ENCODE measurements at regions not wholly inside any gene's neighbourhood (a gene's known extent, or its start where the extent isn't known, plus 50 kb on each side); places are given as distances from the start of the nearest gene placed in this dataset.
A peak's percentile ranks its signal among the peaks of the same experiment; 100 is the strongest.

GRCh38 chr12:107454109-107454830 is 231.3 kb upstream of the PWP1 start:
- Histone ChIP-seq H3K4me1 (ENCODE audit: control extremely low read depth in 1 of 4, control insufficient read depth in 4 of 4, insufficient read depth in 4 of 4, low read length in 3 of 4) (no peaks in the 10 kb centered on the region), H3K27ac (ENCODE audit: insufficient read depth in 1 of 2, low read depth in 1 of 2, low read length in 2 of 2, poor library complexity in 1 of 2, severe bottlenecking in 2 of 2) (no peak overlapping the region), H3K27me3 (replicated peaks in 2 of 5; ENCODE audit: control insufficient read depth in 4 of 5, insufficient read depth in 5 of 5, low read length in 4 of 5) (no peaks in the 10 kb centered on the region), H3K4me3 (ENCODE audit: control insufficient read depth in 1 of 7, extremely low read depth in 1 of 7, insufficient read depth in 4 of 7, low read depth in 2 of 7, low read length in 6 of 7) (no peak overlapping the region), H3K9me3 (ENCODE audit: control extremely low read depth in 1 of 5, control insufficient read depth in 4 of 5, insufficient read depth in 2 of 5, low read depth in 1 of 5, low read length in 4 of 5) (peaks cover 0 to 4% (median 0%) of the 10 kb centered on the region in 5 experiments), H3K36me3 (ENCODE audit: control insufficient read depth in 4 of 4, insufficient read depth in 4 of 4, low read length in 3 of 4) (no peaks in the 10 kb centered on the region)
- no peak for DNase-seq
- POLR2A ChIA-PET = interaction anchor here (1.0 kb wide), 1 partner anchor 1025 kb away, joined by 3 read pairs; no protein-coding TSS in a partner anchor
- WGBS (ENCODE audit: insufficient coverage) = 87% methylated on average over 4 of the region's 4 CpGs
- CTCF ChIA-PET = no interaction called here

DNA sequence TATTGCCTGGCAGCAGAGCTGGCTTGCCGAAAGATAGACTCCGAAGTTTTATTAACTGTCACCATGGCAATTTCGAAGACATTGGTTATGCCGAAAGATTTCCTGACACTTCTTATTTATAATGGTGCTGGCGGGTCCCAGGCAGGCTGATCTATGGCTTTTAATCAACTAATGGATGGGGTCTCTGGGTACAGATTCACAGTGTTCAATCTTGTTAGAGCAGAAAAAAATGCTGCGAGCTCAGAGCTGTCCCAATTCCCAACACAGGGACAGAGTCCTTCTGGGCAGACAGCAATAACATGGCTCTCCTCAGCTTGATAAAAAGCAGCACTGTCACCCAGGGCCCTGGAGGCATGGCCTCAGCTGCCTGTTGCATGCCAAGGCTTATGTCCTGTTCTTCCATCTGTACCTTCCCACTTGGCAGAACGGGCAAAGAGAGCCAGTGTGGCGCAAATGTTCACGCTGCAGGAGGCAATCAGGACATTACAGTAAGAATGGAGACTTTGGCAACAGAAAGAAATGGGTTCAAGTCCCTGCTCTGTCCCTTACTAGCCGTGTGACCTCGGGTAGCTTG is 228.2 kb upstream of the PWP1 start:
- Histone ChIP-seq H3K27ac (ENCODE audit: insufficient read depth in 1 of 2, low read depth in 1 of 2, low read length in 2 of 2, poor library complexity in 1 of 2, severe bottlenecking in 2 of 2) (no peak overlapping the region), H3K36me3 (ENCODE audit: control insufficient read depth in 4 of 4, insufficient read depth in 4 of 4, low read length in 3 of 4) (no peaks in the 10 kb centered on the region), H3K27me3 (replicated peaks in 2 of 5; ENCODE audit: control insufficient read depth in 4 of 5, insufficient read depth in 5 of 5, low read length in 4 of 5) (no peaks in the 10 kb centered on the region), H3K4me1 (ENCODE audit: control extremely low read depth in 1 of 4, control insufficient read depth in 4 of 4, insufficient read depth in 4 of 4, low read length in 3 of 4) (peaks cover 0 to 7% (median 2%) of the 10 kb centered on the region in 4 experiments), H3K9me3 (ENCODE audit: control extremely low read depth in 1 of 5, control insufficient read depth in 4 of 5, insufficient read depth in 2 of 5, low read depth in 1 of 5, low read length in 4 of 5) (peaks cover 0 to 4% (median 0%) of the 10 kb centered on the region in 5 experiments), H3K4me3 (ENCODE audit: control insufficient read depth in 1 of 7, extremely low read depth in 1 of 7, insufficient read depth in 4 of 7, low read depth in 2 of 7, low read length in 6 of 7) (no peak overlapping the region)
- ChIA-PET CTCF (interaction anchor here (0.8 kb wide), 1 partner anchor 150 kb away, joined by 3 read pairs; no protein-coding TSS in a partner anchor), POLR2A (no interaction called here)
- no peak for DNase-seq
- WGBS (ENCODE audit: insufficient coverage) = over 99% methylated on average over 9 of the region's 11 CpGs

- Histone ChIP-seq H3K36me3 (ENCODE audit: control insufficient read depth in 4 of 4, insufficient read depth in 4 of 4, low read length in 3 of 4) (no peaks in the 10 kb centered on the region), H3K27ac (ENCODE audit: insufficient read depth in 1 of 2, low read depth in 1 of 2, low read length in 2 of 2, poor library complexity in 1 of 2, severe bottlenecking in 2 of 2) (no peak overlapping the region), H3K9me3 (ENCODE audit: control extremely low read depth in 1 of 5, control insufficient read depth in 4 of 5, insufficient read depth in 2 of 5, low read depth in 1 of 5, low read length in 4 of 5) (peaks cover 0 to under 1% (median 0%) of the 10 kb centered on the region in 5 experiments), H3K27me3 (replicated peaks in 2 of 5; ENCODE audit: control insufficient read depth in 4 of 5, insufficient read depth in 5 of 5, low read length in 4 of 5) (no peaks in the 10 kb centered on the region), H3K4me1 (ENCODE audit: control extremely low read depth in 1 of 4, control insufficient read depth in 4 of 4, insufficient read depth in 4 of 4, low read length in 3 of 4) (peaks cover 0 to 7% (median 2%) of the 10 kb centered on the region in 4 experiments), H3K4me3 (ENCODE audit: control insufficient read depth in 1 of 7, extremely low read depth in 1 of 7, insufficient read depth in 4 of 7, low read depth in 2 of 7, low read length in 6 of 7) (no peak overlapping the region)
- POLR2A ChIA-PET = no interaction called here
- WGBS (ENCODE audit: insufficient coverage) = 100% methylated on average over 2 of the region's 2 CpGs
- CTCF ChIA-PET = interaction anchor here (1.6 kb wide), 1 partner anchor 327 kb away, joined by 5 read pairs; no protein-coding TSS in a partner anchor
- DNase-seq = no peak
Measured at GRCh38 chr12:107458163-107458562, 227.4 kb upstream of the PWP1 start.

DNA sequence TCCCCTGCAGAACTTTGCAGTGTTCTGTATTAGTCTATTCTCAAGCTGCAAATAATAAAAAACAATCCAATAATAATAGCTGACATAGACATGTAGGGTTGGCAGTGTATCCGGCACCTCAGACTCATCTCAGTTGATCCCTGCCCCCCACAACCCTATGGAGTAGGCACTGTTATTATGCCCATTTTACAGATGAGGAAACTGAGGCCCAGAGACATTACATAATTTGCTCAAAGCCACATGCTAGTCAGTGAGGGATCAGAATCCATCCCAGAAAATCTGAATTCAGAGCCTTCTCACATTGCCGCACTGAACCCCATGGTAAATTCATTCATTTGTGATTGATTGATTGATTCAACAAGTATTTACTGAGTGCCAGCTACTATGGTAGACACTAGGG is 226.6 kb upstream of the PWP1 start:
- CTCF ChIA-PET = interaction anchor here (1.6 kb wide), 1 partner anchor 327 kb away, joined by 5 read pairs; no protein-coding TSS in a partner anchor
- no peak overlapping the region for H3K4me3 ChIP-seq (ENCODE audit: control insufficient read depth in 1 of 7, extremely low read depth in 1 of 7, insufficient read depth in 4 of 7, low read depth in 2 of 7, low read length in 6 of 7)

GRCh38 chr12:107459641-107460040 is 226.0 kb upstream of the PWP1 start:
- ChIA-PET CTCF (interaction anchor here (1.6 kb wide), 1 partner anchor 328 kb away, joined by 5 read pairs; no protein-coding TSS in a partner anchor), POLR2A (no interaction called here)
- Histone ChIP-seq H3K27ac (ENCODE audit: insufficient read depth in 1 of 2, low read depth in 1 of 2, low read length in 2 of 2, poor library complexity in 1 of 2, severe bottlenecking in 2 of 2) (no peak overlapping the region), H3K9me3 (ENCODE audit: control extremely low read depth in 1 of 5, control insufficient read depth in 4 of 5, insufficient read depth in 2 of 5, low read depth in 1 of 5, low read length in 4 of 5) (no peaks in the 10 kb centered on the region), H3K4me1 (ENCODE audit: control extremely low read depth in 1 of 4, control insufficient read depth in 4 of 4, insufficient read depth in 4 of 4, low read length in 3 of 4) (peaks cover 0 to 7% (median 2%) of the 10 kb centered on the region in 4 experiments), H3K36me3 (ENCODE audit: control insufficient read depth in 4 of 4, insufficient read depth in 4 of 4, low read length in 3 of 4) (no peaks in the 10 kb centered on the region), H3K27me3 (replicated peaks in 2 of 5; ENCODE audit: control insufficient read depth in 4 of 5, insufficient read depth in 5 of 5, low read length in 4 of 5) (no peaks in the 10 kb centered on the region), H3K4me3 (ENCODE audit: control insufficient read depth in 1 of 7, extremely low read depth in 1 of 7, insufficient read depth in 4 of 7, low read depth in 2 of 7, low read length in 6 of 7) (no peak overlapping the region)
- 88% methylated on average over 4 of the region's 7 CpGs for WGBS (ENCODE audit: insufficient coverage)
- DNase-seq = no peak

More for the DNA sequence above, 226.6 kb upstream of the PWP1 start:
- no peak overlapping the region for H3K27ac ChIP-seq (ENCODE audit: insufficient read depth in 1 of 2, low read depth in 1 of 2, low read length in 2 of 2, poor library complexity in 1 of 2, severe bottlenecking in 2 of 2)
- peaks cover 0 to 7% (median 2%) of the 10 kb centered on the region in 4 experiments for H3K4me1 ChIP-seq (ENCODE audit: control extremely low read depth in 1 of 4, control insufficient read depth in 4 of 4, insufficient read depth in 4 of 4, low read length in 3 of 4)
- no peak for DNase-seq
- no peaks in the 10 kb centered on the region for H3K9me3 ChIP-seq (ENCODE audit: control extremely low read depth in 1 of 5, control insufficient read depth in 4 of 5, insufficient read depth in 2 of 5, low read depth in 1 of 5, low read length in 4 of 5)
- POLR2A ChIA-PET = no interaction called here
- no peaks in the 10 kb centered on the region for H3K36me3 ChIP-seq (ENCODE audit: control insufficient read depth in 4 of 4, insufficient read depth in 4 of 4, low read length in 3 of 4)
- WGBS (ENCODE audit: insufficient coverage) = no CpG with 5 or more reads among the region's 2 CpGs
- no peaks in the 10 kb centered on the region for H3K27me3 ChIP-seq (replicated peaks in 2 of 5; ENCODE audit: control insufficient read depth in 4 of 5, insufficient read depth in 5 of 5, low read length in 4 of 5)

GRCh38 chr12:107461222-107461975 is 224.2 kb upstream of the PWP1 start:
- Histone ChIP-seq H3K27me3 (replicated peaks in 2 of 5; ENCODE audit: control insufficient read depth in 4 of 5, insufficient read depth in 5 of 5, low read length in 4 of 5) (no peaks in the 10 kb centered on the region), H3K27ac (ENCODE audit: insufficient read depth in 1 of 2, low read depth in 1 of 2, low read length in 2 of 2, poor library complexity in 1 of 2, severe bottlenecking in 2 of 2) (no peak overlapping the region), H3K9me3 (ENCODE audit: control extremely low read depth in 1 of 5, control insufficient read depth in 4 of 5, insufficient read depth in 2 of 5, low read depth in 1 of 5, low read length in 4 of 5) (no peaks in the 10 kb centered on the region), H3K36me3 (ENCODE audit: control insufficient read depth in 4 of 4, insufficient read depth in 4 of 4, low read length in 3 of 4) (no peaks in the 10 kb centered on the region), H3K4me3 (ENCODE audit: control insufficient read depth in 1 of 7, extremely low read depth in 1 of 7, insufficient read depth in 4 of 7, low read depth in 2 of 7, low read length in 6 of 7) (no peak overlapping the region), H3K4me1 (ENCODE audit: control extremely low read depth in 1 of 4, control insufficient read depth in 4 of 4, insufficient read depth in 4 of 4, low read length in 3 of 4) (peaks cover 0 to 7% (median 2%) of the 10 kb centered on the region in 4 experiments)
- POLR2A ChIA-PET = no interaction called here
- CTCF ChIA-PET = no interaction called here
- 46% methylated on average over 5 of the region's 6 CpGs for WGBS (ENCODE audit: insufficient coverage)
- DNase-seq = peak in 2 of 3 donors; percentile 24 to 28

Measured in common myeloid progenitor, CD34-positive (primary cell).